ENCODE measurements at regions not wholly inside any gene's neighbourhood (a gene's known extent, or its start where the extent isn't known, plus 50 kb on each side); places are given as distances from the start of the nearest gene placed in this dataset.
"Not testable (repeated sequence)": the region's sequence is repeated elsewhere in the genome, so short reads cannot be mapped to it uniquely, and the experiment has no call there.

- H3K36me3 Mint-ChIP-seq = no peaks in the 10 kb centered on the region
- H3K27me3 Mint-ChIP-seq = no peaks in the 10 kb centered on the region
- no peak overlapping the region for H3K4me3 Mint-ChIP-seq
- H3K27ac Mint-ChIP-seq = no peak overlapping the region
- ATAC-seq = peak; percentile 35
- H3K9me3 Mint-ChIP-seq = peaks cover 5% of the 10 kb centered on the region
- no peaks in the 10 kb centered on the region for H3K4me1 Mint-ChIP-seq
These were observed 108.8 kb upstream of the CENPE start for GRCh38 chr4:103306870-103307375.

GRCh38 chr4:103305355-103305754 is 107.2 kb upstream of the CENPE start:
- H3K27me3 Mint-ChIP-seq = no peaks in the 10 kb centered on the region
- H3K9me3 Mint-ChIP-seq = no peaks in the 10 kb centered on the region
- no peak overlapping the region for H3K4me3 Mint-ChIP-seq
- H3K4me1 Mint-ChIP-seq = no peaks in the 10 kb centered on the region
- no peak for ATAC-seq
- no peaks in the 10 kb centered on the region for H3K36me3 Mint-ChIP-seq
- no peak overlapping the region for H3K27ac Mint-ChIP-seq

- ATAC-seq = no peak
- Mint-ChIP-seq H3K9me3 (no peaks in the 10 kb centered on the region), H3K27me3 (no peaks in the 10 kb centered on the region), H3K36me3 (no peaks in the 10 kb centered on the region), H3K4me1 (no peaks in the 10 kb centered on the region), H3K27ac (no peak overlapping the region), H3K4me3 (no peak overlapping the region)
These were observed 104.9 kb upstream of the CENPE start for GRCh38 chr4:103303011-103303410.

GRCh38 chr4:103292959-103293358 is 94.8 kb upstream of the CENPE start:
- H3K4me3 Mint-ChIP-seq = no peak overlapping the region
- H3K9me3 Mint-ChIP-seq = no peaks in the 10 kb centered on the region
- H3K4me1 Mint-ChIP-seq = no peaks in the 10 kb centered on the region
- ATAC-seq = no peak
- H3K27me3 Mint-ChIP-seq = no peaks in the 10 kb centered on the region
- no peak overlapping the region for H3K27ac Mint-ChIP-seq
- no peaks in the 10 kb centered on the region for H3K36me3 Mint-ChIP-seq

GRCh38 chr4:103292373-103292772 is 94.2 kb upstream of the CENPE start:
- ATAC-seq = no peak
- Mint-ChIP-seq H3K4me1 (no peaks in the 10 kb centered on the region), H3K27ac (no peak overlapping the region), H3K4me3 (no peak overlapping the region), H3K36me3 (no peaks in the 10 kb centered on the region), H3K27me3 (no peaks in the 10 kb centered on the region), H3K9me3 (no peaks in the 10 kb centered on the region)

GRCh38 chr4:103289186-103289585 is 91.0 kb upstream of the CENPE start:
- no peak overlapping the region for H3K27ac Mint-ChIP-seq
- peaks cover 8% of the 10 kb centered on the region for H3K9me3 Mint-ChIP-seq
- H3K4me3 Mint-ChIP-seq = no peak overlapping the region
- no peaks in the 10 kb centered on the region for H3K36me3 Mint-ChIP-seq
- no peaks in the 10 kb centered on the region for H3K4me1 Mint-ChIP-seq
- no peak for ATAC-seq
- no peaks in the 10 kb centered on the region for H3K27me3 Mint-ChIP-seq

- no peaks in the 10 kb centered on the region for H3K4me1 Mint-ChIP-seq
- no peak for ATAC-seq
- H3K36me3 Mint-ChIP-seq = no peaks in the 10 kb centered on the region
These were observed 74.0 kb upstream of the CENPE start for GRCh38 chr4:103272174-103272573.

GRCh38 chr4:103268746-103269145 is 70.6 kb upstream of the CENPE start:
- ATAC-seq = no peak
- peaks cover 5% of the 10 kb centered on the region for H3K9me3 Mint-ChIP-seq
- no peaks in the 10 kb centered on the region for H3K36me3 Mint-ChIP-seq
- H3K4me1 Mint-ChIP-seq = no peaks in the 10 kb centered on the region
- H3K4me3 Mint-ChIP-seq = no peak overlapping the region
- no peak overlapping the region for H3K27ac Mint-ChIP-seq
- H3K27me3 Mint-ChIP-seq = peaks cover 23% of the 10 kb centered on the region

More at GRCh38 chr4:103272174-103272573, 74.0 kb upstream of the CENPE start:
- no peak overlapping the region for H3K27ac Mint-ChIP-seq
- no peaks in the 10 kb centered on the region for H3K9me3 Mint-ChIP-seq
- H3K27me3 Mint-ChIP-seq = peaks cover 9% of the 10 kb centered on the region
- no peak overlapping the region for H3K4me3 Mint-ChIP-seq

- H3K9me3 Mint-ChIP-seq = peaks cover 5% of the 10 kb centered on the region
- no peak for ATAC-seq
- H3K27me3 Mint-ChIP-seq = peaks cover 24% of the 10 kb centered on the region
- H3K36me3 Mint-ChIP-seq = no peaks in the 10 kb centered on the region
- no peaks in the 10 kb centered on the region for H3K4me1 Mint-ChIP-seq
- H3K4me3 Mint-ChIP-seq = no peak overlapping the region
- H3K27ac Mint-ChIP-seq = no peak overlapping the region
These were observed 66.8 kb upstream of the CENPE start for GRCh38 chr4:103264905-103265304.

- H3K27ac Mint-ChIP-seq, H3K9me3 Mint-ChIP-seq, H3K4me3 Mint-ChIP-seq, H3K36me3 Mint-ChIP-seq, ATAC-seq, H3K27me3 Mint-ChIP-seq, H3K4me1 Mint-ChIP-seq: not testable (repeated sequence)
These were observed 57.9 kb upstream of the CENPE start for GRCh38 chr4:103256068-103256467.
